DND-41 (cell line): ENCODE measurements at regions not wholly inside any gene's neighbourhood (a gene's known extent, or its start where the extent isn't known, plus 50 kb on each side); places are given as distances from the start of the nearest gene placed in this dataset.
A peak's percentile ranks its signal among the peaks of the same experiment; 100 is the strongest.

Experiments used
- ATAC-seq: fragments of 200-7000 bp; cut with Tn5 transposase; 3 replicates; pipeline ENCODE4 v1.9.1; 2021; ENCODE audit warnings: low read depth; ENCODE audit not compliant: insufficient read depth
- DNase-seq: peaks from one replicate; pipeline ENCODE4 v3.0.0-alpha.2; 2020
- H2AFZ ChIP-seq: 2 replicates; pipeline ENCODE4 v1.6.0; 2012; ENCODE audit warnings: low read depth, low read length
- H3K27ac ChIP-seq: 2 replicates; pipeline ENCODE4 v1.5.1; 2012; ENCODE audit warnings: low read length, inconsistent platforms
- H3K27me3 ChIP-seq: fragments of 200-600 bp; sonication (generic); 2 replicates; pipeline ENCODE4 v1.6.0; 2012; ENCODE audit warnings: low read length, mild to moderate bottlenecking, inconsistent platforms; ENCODE audit not compliant: insufficient read depth, poor library complexity
- H3K36me3 ChIP-seq: 2 replicates; pipeline ENCODE4 v1.5.1; 2012; ENCODE audit warnings: low read length, inconsistent platforms; ENCODE audit not compliant: insufficient read depth
- H3K4me1 ChIP-seq: 2 replicates; pipeline ENCODE4 v1.5.1; 2012; ENCODE audit warnings: mild to moderate bottlenecking, low read length; ENCODE audit not compliant: insufficient read depth
- H3K4me2 ChIP-seq: 2 replicates; pipeline ENCODE4 v1.6.0; 2012; ENCODE audit warnings: mild to moderate bottlenecking, moderate library complexity, low read length, inconsistent platforms; ENCODE audit not compliant: insufficient read depth
- H3K4me3 ChIP-seq, 2 experiments: fragments of 200-600 bp in 1 of 2; shearing (Covaris generic) in 1 of 2; 2 replicates each; pipeline ENCODE4 v1.5.1; 2012 to 2016; ENCODE audit warnings: inconsistent platforms in 2 of 2, low read length in 2 of 2, mild to moderate bottlenecking in 2 of 2, low read depth in 1 of 2, moderate library complexity in 1 of 2
- H3K79me2 ChIP-seq: 2 replicates; pipeline ENCODE4 v1.6.0; 2012; ENCODE audit warnings: low read length, inconsistent platforms; ENCODE audit not compliant: insufficient read depth
- H3K9ac ChIP-seq: 2 replicates; pipeline ENCODE4 v1.6.0; 2012; ENCODE audit warnings: low read depth, mild to moderate bottlenecking, inconsistent platforms, low read length, moderate library complexity
- H3K9me3 ChIP-seq: 2 replicates; pipeline ENCODE4 v1.5.1; 2012; ENCODE audit warnings: low read length, moderate library complexity, mild to moderate bottlenecking, inconsistent platforms; ENCODE audit not compliant: insufficient read depth, severe bottlenecking
- H4K20me1 ChIP-seq: 2 replicates; pipeline ENCODE4 v1.6.0; 2012; ENCODE audit warnings: low read length; ENCODE audit not compliant: insufficient read depth
- EZH2 ChIP-seq: IDR thresholded peaks from 3 replicates; pipeline ENCODE4 v1.6.1; 2012; ENCODE audit warnings: borderline replicate concordance, low read depth, mild to moderate bottlenecking, moderate library complexity, low read length, inconsistent platforms; ENCODE audit not compliant: severe bottlenecking
- TF ChIP-seq, protein P1 (sequence below): IDR thresholded peaks from 2 replicates; pipeline ENCODE4 v1.5.1; 2012; ENCODE audit warnings: borderline replicate concordance, low read length, moderate library complexity, mild to moderate bottlenecking; ENCODE audit not compliant: poor library complexity, severe bottlenecking; ENCODE audit errors: extremely low read depth

DNA sequence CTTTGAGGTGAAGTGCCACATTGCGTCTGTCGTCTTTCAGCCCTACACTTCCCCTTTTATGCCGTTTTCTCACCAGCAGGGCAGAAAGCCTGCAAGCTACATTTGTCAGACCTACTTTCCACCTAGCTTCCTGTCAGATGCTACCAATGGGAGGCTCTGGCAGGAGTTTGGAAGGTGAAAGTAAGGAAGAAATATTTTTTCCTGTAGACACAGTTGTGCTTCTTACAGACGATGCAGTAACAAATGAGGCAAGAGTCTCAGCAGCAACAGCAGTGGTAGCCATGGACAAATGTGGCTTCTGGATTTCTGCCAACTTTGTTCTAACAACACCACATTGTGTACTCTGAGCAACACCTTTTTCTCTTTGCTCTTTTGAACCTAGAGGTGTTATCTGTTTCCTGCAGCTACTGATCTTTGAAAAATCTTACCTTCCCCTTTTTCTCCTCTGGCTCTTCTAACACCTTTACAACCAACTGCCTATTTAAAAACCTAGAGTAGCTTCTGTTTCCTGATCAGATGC lies 70.6 kb upstream of the STT3B start:
- H3K79me2 ChIP-seq, result no peaks in the 10 kb centered on the region
- peak; percentile 88 for ATAC-seq
- H3K4me3 ChIP-seq, result peak overlapping the region in 1 of 2 experiments; percentile 3; a peak in 1 of 4 replicates
- no peaks in the 10 kb centered on the region for H3K27me3 ChIP-seq
- H2AFZ ChIP-seq, result peak overlapping the region; percentile 65
- no peaks in the 10 kb centered on the region for H3K36me3 ChIP-seq
- peak overlapping the region; percentile 49 for H3K27ac ChIP-seq
- peaks cover 21% of the 10 kb centered on the region for H3K4me1 ChIP-seq
- peak; percentile 64 for DNase-seq
- H3K9me3 ChIP-seq, result no peaks in the 10 kb centered on the region
- H3K9ac ChIP-seq, result peak overlapping the region; percentile 8
- peak overlapping the region; percentile 47 for H3K4me2 ChIP-seq
- TF ChIP-seq, protein P1, sequence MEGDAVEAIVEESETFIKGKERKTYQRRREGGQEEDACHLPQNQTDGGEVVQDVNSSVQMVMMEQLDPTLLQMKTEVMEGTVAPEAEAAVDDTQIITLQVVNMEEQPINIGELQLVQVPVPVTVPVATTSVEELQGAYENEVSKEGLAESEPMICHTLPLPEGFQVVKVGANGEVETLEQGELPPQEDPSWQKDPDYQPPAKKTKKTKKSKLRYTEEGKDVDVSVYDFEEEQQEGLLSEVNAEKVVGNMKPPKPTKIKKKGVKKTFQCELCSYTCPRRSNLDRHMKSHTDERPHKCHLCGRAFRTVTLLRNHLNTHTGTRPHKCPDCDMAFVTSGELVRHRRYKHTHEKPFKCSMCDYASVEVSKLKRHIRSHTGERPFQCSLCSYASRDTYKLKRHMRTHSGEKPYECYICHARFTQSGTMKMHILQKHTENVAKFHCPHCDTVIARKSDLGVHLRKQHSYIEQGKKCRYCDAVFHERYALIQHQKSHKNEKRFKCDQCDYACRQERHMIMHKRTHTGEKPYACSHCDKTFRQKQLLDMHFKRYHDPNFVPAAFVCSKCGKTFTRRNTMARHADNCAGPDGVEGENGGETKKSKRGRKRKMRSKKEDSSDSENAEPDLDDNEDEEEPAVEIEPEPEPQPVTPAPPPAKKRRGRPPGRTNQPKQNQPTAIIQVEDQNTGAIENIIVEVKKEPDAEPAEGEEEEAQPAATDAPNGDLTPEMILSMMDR, result peak; percentile 43
- TF ChIP-seq EZH2, result no peak
- H4K20me1 ChIP-seq, result no peaks in the 10 kb centered on the region

- H3K4me3 ChIP-seq, result no peak overlapping the region
- ATAC-seq (no peak), DNase-seq (no peak)
- no peak for TF ChIP-seq EZH2
- TF ChIP-seq, protein P1, result no peak
- H3K9ac ChIP-seq, result no peak overlapping the region
- no peaks in the 10 kb centered on the region for H3K9me3 ChIP-seq
- no peak overlapping the region for H2AFZ ChIP-seq
- no peaks in the 10 kb centered on the region for H3K79me2 ChIP-seq
- H3K27me3 ChIP-seq, result no peaks in the 10 kb centered on the region
- no peaks in the 10 kb centered on the region for H4K20me1 ChIP-seq
- peaks cover 21% of the 10 kb centered on the region for H3K4me1 ChIP-seq
- no peaks in the 10 kb centered on the region for H3K36me3 ChIP-seq
- H3K4me2 ChIP-seq, result no peak overlapping the region
- no peak overlapping the region for H3K27ac ChIP-seq
Observed at GRCh38 chr3:31465999-31466398, 66.7 kb upstream of the STT3B start.

DNA sequence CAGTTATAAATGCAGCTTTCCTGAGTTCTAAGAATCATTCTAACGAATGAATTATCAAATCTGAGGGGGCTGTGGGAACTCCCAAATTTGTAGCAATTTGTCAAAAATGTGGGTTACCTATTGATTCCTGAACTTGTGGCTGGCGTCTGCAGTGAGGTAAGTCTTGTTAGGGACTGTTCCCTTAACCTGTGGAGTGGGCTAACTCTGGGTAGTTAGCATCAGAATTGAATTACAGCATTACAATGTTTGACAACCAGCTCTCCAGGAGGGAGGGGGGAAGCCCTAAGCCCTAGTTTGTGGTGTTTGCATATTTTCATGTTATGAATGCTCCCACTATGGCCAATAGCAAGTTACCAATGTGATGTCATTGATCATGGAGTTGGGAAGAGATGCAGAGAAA lies 65.9 kb upstream of the STT3B start:
- Histone ChIP-seq H2AFZ (no peak overlapping the region), H3K27me3 (no peaks in the 10 kb centered on the region), H3K27ac (no peak overlapping the region), H3K79me2 (no peaks in the 10 kb centered on the region), H3K4me2 (no peak overlapping the region), H3K36me3 (no peaks in the 10 kb centered on the region), H3K4me1 (peaks cover 16% of the 10 kb centered on the region), H3K4me3 (no peak overlapping the region), H3K9ac (no peak overlapping the region), H4K20me1 (no peaks in the 10 kb centered on the region), H3K9me3 (no peaks in the 10 kb centered on the region)
- TF ChIP-seq EZH2, result no peak
- TF ChIP-seq, protein P1, result no peak
- ATAC-seq (no peak), DNase-seq (no peak)

GRCh38 chr3:31468433-31468832 lies 64.3 kb upstream of the STT3B start:
- ATAC-seq, result no peak
- DNase-seq, result no peak
- TF ChIP-seq, protein P1, result no peak
- TF ChIP-seq EZH2, result no peak
- Histone ChIP-seq H3K79me2 (no peaks in the 10 kb centered on the region), H3K9me3 (no peaks in the 10 kb centered on the region), H3K4me2 (no peak overlapping the region), H2AFZ (no peak overlapping the region), H3K27ac (no peak overlapping the region), H3K9ac (no peak overlapping the region), H3K36me3 (no peaks in the 10 kb centered on the region), H3K27me3 (no peaks in the 10 kb centered on the region), H3K4me1 (0 out of 2 replicates have a peak, but pooled peaks cover under 1% of the 10 kb centered on the region), H3K4me3 (no peak overlapping the region), H4K20me1 (no peaks in the 10 kb centered on the region)
